ENCODE measurements at regions not wholly inside any gene's neighbourhood (a gene's known extent, or its start where the extent isn't known, plus 50 kb on each side); places are given as distances from the start of the nearest gene placed in this dataset.

GRCh38 chr6:9520417-9521151, 894.3 kb downstream of the TFAP2A start:
- intact Hi-C loops (cut with DNase I), result no loop called here
- TF ChIP-seq CTCF (IDR thresholded peaks at IDR 0.05), result no peak
- DNase-seq (no peak), ATAC-seq (no peak)
- H3K27me3 ChIP-seq, result no peaks in the 10 kb centered on the region
- no peak overlapping the region for H3K27ac ChIP-seq
- no peaks in the 10 kb centered on the region for H3K9me3 ChIP-seq
- 63 to 69% methylated on average over 8 of the region's 8 CpGs for WGBS, 2 donors
- H3K4me3 ChIP-seq, result no peak overlapping the region
- no peaks in the 10 kb centered on the region for H3K36me3 ChIP-seq
- no peaks in the 10 kb centered on the region for H3K4me1 ChIP-seq

- Histone ChIP-seq H3K27ac (no peak overlapping the region), H3K4me1 (no peaks in the 10 kb centered on the region), H3K27me3 (no peaks in the 10 kb centered on the region), H3K4me3 (no peak overlapping the region), H3K9me3 (no peaks in the 10 kb centered on the region), H3K36me3 (no peaks in the 10 kb centered on the region)
- intact Hi-C loops (cut with DNase I), result no loop called here
- no peak for ATAC-seq
- WGBS, 2 donors, result 55 to 76% methylated on average over 1 of the region's 1 CpG
- no peak for DNase-seq
- TF ChIP-seq CTCF (IDR thresholded peaks at IDR 0.05), result no peak
These were observed 896.4 kb downstream of the TFAP2A start for GRCh38 chr6:9518431-9518830.

GRCh38 chr6:9517806-9518205, 897.1 kb downstream of the TFAP2A start:
- intact Hi-C loops (cut with DNase I), result no loop called here
- Histone ChIP-seq H3K4me1 (no peaks in the 10 kb centered on the region), H3K36me3 (no peaks in the 10 kb centered on the region), H3K27ac (no peak overlapping the region), H3K4me3 (no peak overlapping the region), H3K9me3 (peaks cover 0 to 1% (median 0%) of the 10 kb centered on the region in 11 donors), H3K27me3 (no peaks in the 10 kb centered on the region)
- DNase-seq (no peak), ATAC-seq (no peak)
- TF ChIP-seq CTCF (IDR thresholded peaks at IDR 0.05), result no peak
- WGBS, 2 donors, result 76 to 82% methylated on average over 3 of the region's 3 CpGs

GRCh38 chr6:9515633-9516606, 899.0 kb downstream of the TFAP2A start:
- Histone ChIP-seq H3K9me3 (peaks cover 0 to 13% (median 0%) of the 10 kb centered on the region in 11 donors), H3K36me3 (no peaks in the 10 kb centered on the region), H3K4me3 (no peak overlapping the region), H3K27me3 (no peaks in the 10 kb centered on the region), H3K27ac (no peak overlapping the region), H3K4me1 (no peaks in the 10 kb centered on the region)
- no peak for TF ChIP-seq CTCF (IDR thresholded peaks at IDR 0.05)
- ATAC-seq, result peak in 2 of 8 donors; percentile 58 to 82
- no peak for DNase-seq
- 54 to 58% methylated on average over 13 of the region's 13 CpGs for WGBS, 2 donors
- intact Hi-C loops (cut with DNase I), result no loop called here
